GM10266 (cell line): ENCODE measurements at regions not wholly inside any gene's neighbourhood (a gene's known extent, or its start where the extent isn't known, plus 50 kb on each side); places are given as distances from the start of the nearest gene placed in this dataset.
A peak's percentile ranks its signal among the peaks of the same experiment; 100 is the strongest.
"Not testable (repeated sequence)": the region's sequence is repeated elsewhere in the genome, so short reads cannot be mapped to it uniquely, and the experiment has no call there.

Experiments
- DNase-seq: peaks from one replicate; pipeline ENCODE4 v3.0.0; 2012; ENCODE audit errors: extremely low spot score
- CTCF ChIP-seq: IDR thresholded peaks from 2 replicates; pipeline ENCODE4 v1.5.1; 2012; ENCODE audit warnings: mild to moderate bottlenecking, low read depth; ENCODE audit not compliant: control insufficient read depth, insufficient read depth; ENCODE audit errors: missing control alignments

DNA sequence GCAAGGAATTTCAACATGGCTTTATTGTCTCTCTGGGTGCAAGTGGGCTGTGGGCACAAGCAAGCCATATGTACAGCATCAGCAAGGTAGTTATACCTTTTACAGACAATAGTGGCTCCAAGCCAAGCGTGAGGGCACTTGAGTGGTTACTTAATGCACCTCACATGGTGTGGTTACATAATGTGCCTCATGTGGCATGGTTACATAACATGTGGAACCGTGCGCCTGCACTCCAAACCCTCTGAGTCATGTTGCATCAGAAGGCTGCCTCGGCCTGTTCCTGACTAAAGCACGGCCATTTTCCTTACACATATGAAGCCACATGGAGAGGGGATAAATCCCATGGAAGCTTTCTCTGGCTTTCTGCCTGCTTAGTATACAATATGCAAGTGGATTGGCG lies 150.9 kb downstream of the OSTF1 start:
- DNase-seq = no peak
- TF ChIP-seq CTCF = no peak

- TF ChIP-seq CTCF = no peak
- DNase-seq = no peak
Observed at GRCh38 chr9:75242426-75242825, 154.1 kb downstream of the OSTF1 start.

GRCh38 chr9:75246949-75247348 lies 158.6 kb downstream of the OSTF1 start:
- no peak for TF ChIP-seq CTCF
- DNase-seq = no peak

DNA sequence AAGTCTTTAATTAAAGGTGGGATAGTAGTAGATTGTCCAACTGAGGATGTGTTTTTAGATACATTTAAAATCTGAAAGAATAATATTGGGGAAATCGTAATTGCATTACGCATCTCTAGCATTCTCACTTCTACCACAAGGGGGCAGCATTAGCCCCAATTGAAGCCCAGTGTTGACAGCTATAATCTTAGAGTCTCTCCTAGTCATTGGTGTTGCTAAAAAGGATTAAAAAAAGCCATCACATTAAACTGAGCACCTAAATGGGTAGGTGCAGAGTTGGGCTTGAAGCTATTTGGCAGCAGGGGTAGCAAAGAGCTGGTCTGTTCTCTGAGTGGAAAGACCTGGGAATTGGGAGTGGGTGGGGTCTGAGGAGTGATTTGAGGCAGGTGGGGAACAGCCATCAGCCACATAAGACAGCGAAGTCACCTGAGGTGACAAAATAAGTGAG lies 177.2 kb downstream of the OSTF1 start:
- peak; percentile 43 for DNase-seq
- TF ChIP-seq CTCF = peak; percentile 78

- DNase-seq = no peak
- no peak for TF ChIP-seq CTCF
Observed at GRCh38 chr9:75269197-75269596, 180.9 kb downstream of the OSTF1 start.

- not testable (repeated sequence) for DNase-seq
Observed at GRCh38 chr9:75273055-75273454, 184.7 kb downstream of the OSTF1 start.

DNA sequence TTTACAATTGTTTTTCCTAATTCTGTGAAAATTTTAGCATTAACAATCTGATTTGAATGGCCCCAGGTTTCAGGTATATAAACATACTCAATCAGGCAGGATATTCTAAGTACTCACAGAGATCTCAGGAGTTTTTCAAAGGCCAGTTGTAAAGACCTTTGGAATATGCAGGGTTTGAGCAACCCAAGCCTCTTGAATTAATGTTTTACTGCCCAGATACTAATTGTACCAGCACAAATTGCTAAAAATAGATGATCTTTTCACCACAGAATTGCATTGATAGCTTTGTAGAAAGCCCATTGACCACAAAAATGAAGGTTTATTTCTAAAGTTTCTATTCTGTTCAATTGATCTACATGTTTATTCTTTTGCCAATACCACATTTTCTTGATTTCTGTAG lies 186.5 kb downstream of the OSTF1 start:
- no peak for TF ChIP-seq CTCF
- DNase-seq = no peak

DNA sequence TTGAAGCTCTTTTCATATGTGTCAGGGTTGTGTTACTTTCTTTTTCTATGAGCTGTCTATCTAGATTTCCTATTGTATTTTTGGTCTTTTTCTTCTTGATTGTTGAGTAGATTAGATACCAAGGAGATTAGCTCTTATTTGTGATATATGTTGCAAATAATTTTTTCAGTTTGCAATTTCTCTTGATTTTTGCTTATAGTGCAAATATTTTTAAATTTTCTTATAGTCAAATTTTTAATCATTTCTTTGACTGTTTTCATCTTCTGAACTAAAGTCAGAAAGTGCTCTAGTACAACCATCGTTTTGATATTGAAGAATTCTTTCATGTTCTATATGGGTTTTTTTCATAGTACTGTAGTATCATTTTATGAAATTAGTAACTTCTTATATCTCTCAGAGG lies 193.7 kb downstream of the OSTF1 start:
- TF ChIP-seq CTCF = no peak
- DNase-seq = no peak
